ENCODE measurements at regions not wholly inside any gene's neighbourhood (a gene's known extent, or its start where the extent isn't known, plus 50 kb on each side); places are given as distances from the start of the nearest gene placed in this dataset.

GRCh38 chr14:44804391-44804790, 157.4 kb downstream of the KLHL28 start:
- TF ChIP-seq, protein P1, sequence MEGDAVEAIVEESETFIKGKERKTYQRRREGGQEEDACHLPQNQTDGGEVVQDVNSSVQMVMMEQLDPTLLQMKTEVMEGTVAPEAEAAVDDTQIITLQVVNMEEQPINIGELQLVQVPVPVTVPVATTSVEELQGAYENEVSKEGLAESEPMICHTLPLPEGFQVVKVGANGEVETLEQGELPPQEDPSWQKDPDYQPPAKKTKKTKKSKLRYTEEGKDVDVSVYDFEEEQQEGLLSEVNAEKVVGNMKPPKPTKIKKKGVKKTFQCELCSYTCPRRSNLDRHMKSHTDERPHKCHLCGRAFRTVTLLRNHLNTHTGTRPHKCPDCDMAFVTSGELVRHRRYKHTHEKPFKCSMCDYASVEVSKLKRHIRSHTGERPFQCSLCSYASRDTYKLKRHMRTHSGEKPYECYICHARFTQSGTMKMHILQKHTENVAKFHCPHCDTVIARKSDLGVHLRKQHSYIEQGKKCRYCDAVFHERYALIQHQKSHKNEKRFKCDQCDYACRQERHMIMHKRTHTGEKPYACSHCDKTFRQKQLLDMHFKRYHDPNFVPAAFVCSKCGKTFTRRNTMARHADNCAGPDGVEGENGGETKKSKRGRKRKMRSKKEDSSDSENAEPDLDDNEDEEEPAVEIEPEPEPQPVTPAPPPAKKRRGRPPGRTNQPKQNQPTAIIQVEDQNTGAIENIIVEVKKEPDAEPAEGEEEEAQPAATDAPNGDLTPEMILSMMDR (optimal IDR thresholded peaks at IDR 0.05 in 1 of 3, IDR thresholded peaks at IDR 0.05 in 1 of 3, conservative IDR thresholded peaks at IDR 0.05 in 1 of 3; ENCODE audit: extremely low read depth in 1 of 3, insufficient read depth in 2 of 3, low read length in 3 of 3): no peak
- TF ChIP-seq EZH2 (IDR thresholded peaks at IDR 0.05; ENCODE audit: low read length): no peak

All from keratinocyte (primary cell).